GM12878 (cell line): ENCODE measurements at regions not wholly inside any gene's neighbourhood (a gene's known extent, or its start where the extent isn't known, plus 50 kb on each side); places are given as distances from the start of the nearest gene placed in this dataset.

Experiments used
- ATAC-seq: fragments of 200-7000 bp; cut with Tn5 transposase; 3 replicates; pipeline ENCODE4 v1.9.1; 2020; ENCODE audit warnings: mild to moderate bottlenecking, moderate library complexity
- BruUV-seq: library from RNA; stranded (reverse); fragments of 400-500 nt; replicated peaks from 2 replicates; lab custom pipeline; 2021; lab: Mats Ljungman, UMichigan
- CTCF ChIA-PET: fragments of 300-600 bp; sonication (Branson Sonifier 250); formaldehyde crosslinking; extraction: SDS; loops from one replicate; lab custom pipeline; 2021; ENCODE audit warnings: inconsistent platforms; lab: Yijun Ruan, JAX
- POLR2A ChIA-PET: fragments of 350-600 bp; formaldehyde crosslinking; extraction: SDS; loops from one replicate; lab custom pipeline; 2021; ENCODE audit warnings: inconsistent platforms; lab: Charles Lee
- RAD21 ChIA-PET: fragments of 300-600 bp; sonication (Branson Sonifier 250); formaldehyde crosslinking; loops from one replicate; lab custom pipeline; 2023; ENCODE audit warnings: antibody characterized with exemption; ENCODE audit not compliant: unreplicated experiment; lab: Charles Lee
- SMC1A ChIA-PET: fragments of 300-600 bp; sonication (Branson Sonifier 250); formaldehyde crosslinking; loops from one replicate; lab custom pipeline; 2023; ENCODE audit not compliant: unreplicated experiment, uncharacterized antibody; lab: Charles Lee
- DNase-seq: peaks from one replicate; pipeline ENCODE4 v3.0.0-alpha.2; 2011; ENCODE audit warnings: low read depth, low spot score
- FAIRE-seq: peaks from 3 replicates; lab custom pipeline; 2011; peaks lifted over from hg19 to GRCh38; lab: Jason Lieb, UNC
- H2AFZ ChIP-seq: 2 replicates; pipeline ENCODE4 v1.6.0; 2011; ENCODE audit warnings: low read depth, low read length, control low read depth; ENCODE audit not compliant: control insufficient read depth
- H3K27ac ChIP-seq: 2 replicates; pipeline ENCODE4 v1.5.1; 2011; ENCODE audit warnings: control low read depth; ENCODE audit not compliant: control insufficient read depth, insufficient read depth
- H3K27me3 ChIP-seq, 2 experiments: replicated peaks in 1 of 2; 2 replicates each; pipeline versions ENCODE4 v1.6.0 to v1.6.1; 2011; ENCODE audit warnings: low read length in 1 of 2; ENCODE audit not compliant: control insufficient read depth in 2 of 2, insufficient read depth in 2 of 2
- H3K36me3 ChIP-seq, 2 experiments: 2 replicates each; pipeline ENCODE4 v1.5.1; 2011; ENCODE audit warnings: low read length in 1 of 2; ENCODE audit not compliant: control insufficient read depth in 2 of 2, insufficient read depth in 2 of 2
- H3K4me1 ChIP-seq: 2 replicates; pipeline ENCODE4 v1.6.1; 2011; ENCODE audit warnings: mild to moderate bottlenecking, low read length, moderate library complexity, mixed read lengths; ENCODE audit not compliant: control insufficient read depth, insufficient read depth
- H3K4me2 ChIP-seq: 2 replicates; pipeline ENCODE4 v1.6.0; 2011; ENCODE audit warnings: control low read depth; ENCODE audit not compliant: control insufficient read depth, insufficient read depth
- H3K4me3 ChIP-seq: fragments of 200-600 bp; sonication (generic); 2 replicates; pipeline ENCODE4 v1.5.1; 2016
- H3K79me2 ChIP-seq: 2 replicates; pipeline ENCODE4 v1.6.0; 2011; ENCODE audit warnings: low read length; ENCODE audit not compliant: control insufficient read depth, insufficient read depth
- H3K9ac ChIP-seq: 2 replicates; pipeline ENCODE4 v1.8.0; 2011; ENCODE audit warnings: low read length, control low read depth, mixed read lengths; ENCODE audit not compliant: control insufficient read depth, insufficient read depth
- H3K9me3 ChIP-seq: replicated peaks from 3 replicates; pipeline ENCODE4 v1.5.1; 2011; ENCODE audit warnings: mild to moderate bottlenecking, low read length; ENCODE audit not compliant: control insufficient read depth, insufficient read depth
- H4K20me1 ChIP-seq: 2 replicates; pipeline ENCODE4 v1.6.0; 2011; ENCODE audit not compliant: control insufficient read depth, insufficient read depth
- ATF7 ChIP-seq: fragments of 450-650 bp; IDR thresholded peaks from 2 replicates; pipeline ENCODE4 v1.6.1; 2016; ENCODE audit warnings: low read depth, mild to moderate bottlenecking
- CBFB ChIP-seq: IDR thresholded peaks from 2 replicates; pipeline ENCODE4 v1.6.1; 2016; ENCODE audit warnings: antibody characterized with exemption, low read depth
- CHD1 ChIP-seq: IDR thresholded peaks from 2 replicates; pipeline ENCODE4 v1.6.1; 2012; ENCODE audit warnings: low read depth, low read length, improper control_type of control experiment
- DPF2 ChIP-seq: fragments of 450-650 bp; IDR thresholded peaks from 2 replicates; pipeline ENCODE4 v1.6.1; 2017; ENCODE audit warnings: mild to moderate bottlenecking
- EED ChIP-seq: sonication (generic); IDR thresholded peaks from 2 replicates; pipeline ENCODE4 v1.6.1; 2016; ENCODE audit warnings: antibody characterized with exemption, low read depth
- EGR1 ChIP-seq, 2 experiments: IDR thresholded peaks; 1 replicate in 1 of 2; 2 replicates in 1 of 2; pipeline ENCODE4 v1.6.1; 2011 to 2012; ENCODE audit warnings: low read depth in 2 of 2, low read length in 2 of 2, borderline replicate concordance in 1 of 2, mild to moderate bottlenecking in 1 of 2, moderate library complexity in 1 of 2
- ELK1 ChIP-seq: IDR thresholded peaks from 2 replicates; pipeline ENCODE4 v1.6.1; 2012; ENCODE audit warnings: low read depth, low read length, improper control_type of control experiment
- FOS ChIP-seq: IDR thresholded peaks from 3 replicates; pipeline ENCODE4 v1.6.1; 2011; ENCODE audit warnings: borderline replicate concordance; ENCODE audit not compliant: insufficient read length; ENCODE audit errors: extremely low read depth
- IKZF2 ChIP-seq, 2 experiments: fragments of 450-650 bp; IDR thresholded peaks; 2 replicates each; pipeline ENCODE4 v1.6.1; 2017; ENCODE audit warnings: mild to moderate bottlenecking in 2 of 2, moderate library complexity in 2 of 2
- MXI1 ChIP-seq: fragments of 150-350 bp; IDR thresholded peaks from 2 replicates; pipeline ENCODE4 v1.6.1; 2011; ENCODE audit warnings: low read depth, mild to moderate bottlenecking, inconsistent platforms, low read length, improper control_type of control experiment
- MYB ChIP-seq: fragments of 150-350 bp; IDR thresholded peaks from 2 replicates; pipeline ENCODE4 v1.6.1; 2014; ENCODE audit warnings: mild to moderate bottlenecking, low read depth, low read length, borderline replicate concordance
- NR2C1 ChIP-seq: fragments of 450-650 bp; IDR thresholded peaks from 2 replicates; pipeline ENCODE4 v1.6.1; 2017; ENCODE audit warnings: antibody characterized with exemption, mild to moderate bottlenecking, moderate library complexity
- POU2F2 ChIP-seq: IDR thresholded peaks from 3 replicates; pipeline ENCODE4 v1.6.1; 2011; ENCODE audit warnings: low read depth, mild to moderate bottlenecking, low read length, borderline replicate concordance
- SIX5 ChIP-seq: IDR thresholded peaks from 2 replicates; pipeline ENCODE4 v1.6.1; 2011; ENCODE audit warnings: mild to moderate bottlenecking, low read depth, low read length, moderate library complexity; ENCODE audit not compliant: severe bottlenecking
- STAT1 ChIP-seq: fragments of 450-650 bp; conservative IDR thresholded peaks from 2 replicates; pipeline ENCODE4 v1.6.1; 2014; ENCODE audit warnings: antibody characterized with exemption, mild to moderate bottlenecking
- USF1 ChIP-seq: IDR thresholded peaks from 2 replicates; pipeline ENCODE4 v1.6.1; 2011; ENCODE audit warnings: borderline replicate concordance, low read depth, mild to moderate bottlenecking, moderate library complexity, mixed read lengths, low read length; ENCODE audit not compliant: insufficient read depth; ENCODE audit errors: extremely low read length
- WGBS: methylation state at CpG from one replicate; pipeline ENCODE4 v1.1.6; 2016; ENCODE audit warnings: low lambda C conversion rate; ENCODE audit not compliant: insufficient replicate concordance, insufficient coverage; ENCODE audit errors: missing lambda C conversion rate; 5-methylcytosine and 5-hydroxymethylcytosine counted together
- in situ Hi-C: fragments of 300-500 bp; cut with MboI; formaldehyde crosslinking; loops from 9 replicates; pipeline ENCODE4 v1.14.3; 2018; ENCODE audit warnings: mixed read lengths
- intact Hi-C: fragments of 100-400 bp; cut with micrococcal nuclease; formaldehyde crosslinking; loops from one replicate; pipeline ENCODE4 v1.14.2; 2022; ENCODE audit not compliant: unreplicated experiment
- TF ChIP-seq, protein P1 (sequence below): IDR thresholded peaks from 2 replicates; pipeline ENCODE4 v1.6.1; 2011; ENCODE audit warnings: low read depth, low read length, improper control_type of control experiment, borderline replicate concordance
- TF ChIP-seq, protein P2 (sequence below): fragments of 450-650 bp; formaldehyde crosslinking; IDR thresholded peaks from 2 replicates; pipeline ENCODE4 v1.4.0; 2022; ENCODE audit warnings: mild to moderate bottlenecking, moderate library complexity

DNA sequence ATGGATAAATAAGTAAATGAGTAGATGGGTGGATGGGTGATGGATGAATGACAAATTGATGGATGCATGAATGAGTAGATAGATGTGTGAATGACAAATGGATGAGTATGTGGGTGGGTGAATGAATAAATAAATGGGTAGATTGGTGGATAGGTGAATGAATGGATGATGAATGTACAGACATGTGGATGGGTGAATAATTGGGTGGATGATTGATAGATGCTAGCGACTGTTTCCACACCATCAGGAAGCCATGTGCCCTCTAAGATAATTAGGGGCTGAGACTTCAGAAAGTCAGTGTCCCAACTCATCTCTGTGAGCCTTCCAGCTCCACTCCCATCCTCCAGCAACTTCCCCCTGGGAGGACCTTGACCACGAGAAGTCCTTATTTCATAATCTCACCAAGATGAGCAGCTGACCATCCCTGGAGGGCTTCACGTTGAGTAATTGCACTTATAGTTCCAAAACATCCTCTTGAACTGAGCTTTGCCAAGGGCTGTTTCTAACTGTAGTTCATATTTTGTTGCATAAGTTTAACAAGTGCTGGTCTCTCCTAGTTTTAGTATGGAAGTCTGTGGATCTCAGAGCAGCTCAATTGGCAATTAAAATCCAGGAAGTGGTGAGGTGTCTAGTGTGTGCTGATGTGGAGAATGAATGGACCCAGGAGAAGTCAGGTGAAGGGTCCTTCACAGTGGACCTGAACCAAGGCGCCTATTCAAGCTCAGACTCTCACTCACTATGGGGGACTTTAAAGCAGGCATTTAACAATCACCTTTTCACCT lies 295.7 kb downstream of the ADGRD1 start:
- Histone ChIP-seq H3K4me3 (no peak overlapping the region), H3K4me1 (no peaks in the 10 kb centered on the region), H3K27ac (no peak overlapping the region), H3K4me2 (no peak overlapping the region), H3K27me3 (no peaks in the 10 kb centered on the region; a peak in 1 of 4 replicates), H3K36me3 (no peaks in the 10 kb centered on the region), H3K79me2 (no peaks in the 10 kb centered on the region)
- in situ Hi-C loops, result no loop called here
- no peak for ATAC-seq
- RAD21 ChIA-PET, result no interaction called here
- DNase-seq, result no peak
- WGBS, result 10% methylated on average over 4 of the region's 4 CpGs
- TF ChIP-seq POU2F2 (no peak), MYB (no peak), ATF7 (no peak), ELK1 (no peak), CBFB (no peak), USF1 (no peak), MXI1 (no peak), EGR1 (IDR thresholded peaks at IDR 0.05; ENCODE audit: borderline replicate concordance in 1 of 2, low read depth in 2 of 2, low read length in 2 of 2) (no peak), EED (no peak), FOS (no peak), CHD1 (no peak), STAT1 (no peak), SIX5 (no peak), IKZF2 (IDR thresholded peaks at IDR 0.05) (no peak), DPF2 (no peak), NR2C1 (no peak)
- TF ChIP-seq, protein P1, sequence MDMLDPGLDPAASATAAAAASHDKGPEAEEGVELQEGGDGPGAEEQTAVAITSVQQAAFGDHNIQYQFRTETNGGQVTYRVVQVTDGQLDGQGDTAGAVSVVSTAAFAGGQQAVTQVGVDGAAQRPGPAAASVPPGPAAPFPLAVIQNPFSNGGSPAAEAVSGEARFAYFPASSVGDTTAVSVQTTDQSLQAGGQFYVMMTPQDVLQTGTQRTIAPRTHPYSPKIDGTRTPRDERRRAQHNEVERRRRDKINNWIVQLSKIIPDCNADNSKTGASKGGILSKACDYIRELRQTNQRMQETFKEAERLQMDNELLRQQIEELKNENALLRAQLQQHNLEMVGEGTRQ, result no peak
- TF ChIP-seq, protein P2, sequence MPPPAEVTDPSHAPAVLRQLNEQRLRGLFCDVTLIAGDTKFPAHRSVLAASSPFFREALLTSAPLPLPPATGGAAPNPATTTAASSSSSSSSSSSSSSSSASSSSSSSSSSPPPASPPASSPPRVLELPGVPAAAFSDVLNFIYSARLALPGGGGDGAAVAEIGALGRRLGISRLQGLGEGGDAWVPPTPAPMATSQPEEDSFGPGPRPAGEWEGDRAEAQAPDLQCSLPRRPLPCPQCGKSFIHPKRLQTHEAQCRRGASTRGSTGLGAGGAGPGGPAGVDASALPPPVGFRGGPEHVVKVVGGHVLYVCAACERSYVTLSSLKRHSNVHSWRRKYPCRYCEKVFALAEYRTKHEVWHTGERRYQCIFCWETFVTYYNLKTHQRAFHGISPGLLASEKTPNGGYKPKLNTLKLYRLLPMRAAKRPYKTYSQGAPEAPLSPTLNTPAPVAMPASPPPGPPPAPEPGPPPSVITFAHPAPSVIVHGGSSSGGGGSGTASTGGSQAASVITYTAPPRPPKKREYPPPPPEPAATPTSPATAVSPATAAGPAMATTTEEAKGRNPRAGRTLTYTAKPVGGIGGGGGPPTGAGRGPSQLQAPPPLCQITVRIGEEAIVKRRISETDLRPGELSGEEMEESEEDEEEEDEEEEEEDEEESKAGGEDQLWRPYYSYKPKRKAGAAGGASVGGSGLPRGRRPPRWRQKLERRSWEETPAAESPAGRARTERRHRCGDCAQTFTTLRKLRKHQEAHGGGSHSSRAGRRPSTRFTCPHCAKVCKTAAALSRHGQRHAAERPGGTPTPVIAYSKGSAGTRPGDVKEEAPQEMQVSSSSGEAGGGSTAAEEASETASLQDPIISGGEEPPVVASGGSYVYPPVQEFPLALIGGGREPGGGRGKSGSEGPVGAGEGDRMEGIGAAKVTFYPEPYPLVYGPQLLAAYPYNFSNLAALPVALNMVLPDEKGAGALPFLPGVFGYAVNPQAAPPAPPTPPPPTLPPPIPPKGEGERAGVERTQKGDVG (CRISPR knock-in tag), result no peak
- TF ChIP-seq, all 136 proteins: peak for 0
- ChIA-PET CTCF (interaction anchor here (0.6 kb wide), 1 partner anchor 60 kb away, joined by 3 read pairs; no protein-coding TSS in a partner anchor), POLR2A (interaction anchor here (0.6 kb wide), 1 partner anchor 821 kb away, joined by 3 read pairs; no protein-coding TSS in a partner anchor), SMC1A (interaction anchor here (1.9 kb wide), 1 partner anchor 12 kb away, joined by 5 read pairs; no protein-coding TSS in a partner anchor)
- no peak for FAIRE-seq
- H2AFZ ChIP-seq, result no peak overlapping the region
- H3K9me3 ChIP-seq, result no peaks in the 10 kb centered on the region; the same call in 2 of the 3 replicates
- BruUV-seq, result no TSS peak
- no peaks in the 10 kb centered on the region for H4K20me1 ChIP-seq
- H3K9ac ChIP-seq, result no peak overlapping the region
- intact Hi-C loops, result no loop called here
